T-helper 2 cell treated with Interferon-gamma antibody and Interleukin-4, amounts not matched to agents 5 μg/mL and 100 μg/mL, for 36 hours (primary cell): ENCODE measurements at regions not wholly inside any gene's neighbourhood (a gene's known extent, or its start where the extent isn't known, plus 50 kb on each side); places are given as distances from the start of the nearest gene placed in this dataset.

Source experiments
- DNase-seq: peaks from one replicate; pipeline ENCODE4 v3.0.0; 2021; ENCODE audit warnings: low spot score
- H3K27ac Mint-ChIP-seq: one replicate; pipeline ENCODE4 v1.8.0; 2021; ENCODE audit warnings: mild to moderate bottlenecking, mixed read lengths
- H3K27me3 Mint-ChIP-seq: one replicate; pipeline ENCODE4 v1.8.0; 2021; ENCODE audit warnings: low read depth, mixed read lengths
- H3K36me3 Mint-ChIP-seq: one replicate; pipeline ENCODE4 v1.8.0; 2021; ENCODE audit warnings: low read depth, mixed read lengths
- H3K4me1 Mint-ChIP-seq: one replicate; pipeline ENCODE4 v1.8.0; 2021; ENCODE audit warnings: low read depth, mixed read lengths
- H3K4me3 Mint-ChIP-seq: one replicate; pipeline ENCODE4 v1.8.0; 2022; ENCODE audit warnings: mild to moderate bottlenecking, moderate library complexity, mixed read lengths
- H3K9me3 Mint-ChIP-seq: one replicate; pipeline ENCODE4 v1.8.0; 2021; ENCODE audit warnings: mixed read lengths

DNA sequence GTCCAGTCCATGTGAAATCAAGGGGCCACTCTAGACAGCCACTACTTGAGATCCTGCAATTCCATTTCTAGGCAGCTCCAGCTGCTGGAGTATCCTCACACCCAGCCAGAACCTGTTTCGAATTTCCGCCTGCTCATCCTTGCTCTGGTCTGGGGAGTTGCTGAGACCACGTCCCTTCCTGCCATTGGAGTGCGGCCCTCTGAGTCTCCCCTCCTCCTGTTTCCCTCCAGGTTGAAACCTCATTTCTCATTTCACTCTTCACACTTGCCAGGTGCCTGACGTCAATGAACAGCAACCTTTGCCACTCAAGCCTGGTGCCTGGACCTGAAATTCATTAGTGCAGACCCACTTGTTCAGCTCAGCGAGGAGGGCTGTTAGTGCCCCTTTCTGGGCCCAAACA lies 307.5 kb upstream of the SHH start:
- Mint-ChIP-seq H3K36me3 (no peaks in the 10 kb centered on the region), H3K27me3 (no peaks in the 10 kb centered on the region), H3K9me3 (no peaks in the 10 kb centered on the region), H3K4me1 (no peaks in the 10 kb centered on the region), H3K27ac (no peak overlapping the region), H3K4me3 (no peak overlapping the region)
- DNase-seq, result no peak

DNA sequence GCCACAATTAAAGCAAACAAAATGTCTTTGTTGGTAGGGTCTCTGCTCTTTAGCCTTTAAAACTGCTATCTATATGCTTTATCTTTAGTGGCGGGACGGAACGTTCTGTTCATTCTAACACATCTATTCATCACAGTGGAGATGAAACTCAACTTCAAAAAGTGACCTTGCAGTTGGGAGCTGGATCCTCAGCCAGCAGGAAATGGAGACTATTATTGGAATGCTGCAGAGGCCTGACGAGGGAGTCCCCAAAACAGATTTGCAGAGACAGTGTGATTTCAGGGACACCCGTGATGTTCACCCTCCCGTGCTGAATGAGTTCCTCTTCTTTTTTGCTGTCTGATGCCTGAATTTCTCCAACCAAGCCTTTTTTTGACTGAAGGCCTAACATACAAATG lies 306.0 kb upstream of the SHH start:
- Mint-ChIP-seq H3K27ac (no peak overlapping the region), H3K9me3 (no peaks in the 10 kb centered on the region), H3K4me1 (no peaks in the 10 kb centered on the region), H3K27me3 (peaks cover 2% of the 10 kb centered on the region), H3K4me3 (no peak overlapping the region), H3K36me3 (no peaks in the 10 kb centered on the region)
- no peak for DNase-seq

DNA sequence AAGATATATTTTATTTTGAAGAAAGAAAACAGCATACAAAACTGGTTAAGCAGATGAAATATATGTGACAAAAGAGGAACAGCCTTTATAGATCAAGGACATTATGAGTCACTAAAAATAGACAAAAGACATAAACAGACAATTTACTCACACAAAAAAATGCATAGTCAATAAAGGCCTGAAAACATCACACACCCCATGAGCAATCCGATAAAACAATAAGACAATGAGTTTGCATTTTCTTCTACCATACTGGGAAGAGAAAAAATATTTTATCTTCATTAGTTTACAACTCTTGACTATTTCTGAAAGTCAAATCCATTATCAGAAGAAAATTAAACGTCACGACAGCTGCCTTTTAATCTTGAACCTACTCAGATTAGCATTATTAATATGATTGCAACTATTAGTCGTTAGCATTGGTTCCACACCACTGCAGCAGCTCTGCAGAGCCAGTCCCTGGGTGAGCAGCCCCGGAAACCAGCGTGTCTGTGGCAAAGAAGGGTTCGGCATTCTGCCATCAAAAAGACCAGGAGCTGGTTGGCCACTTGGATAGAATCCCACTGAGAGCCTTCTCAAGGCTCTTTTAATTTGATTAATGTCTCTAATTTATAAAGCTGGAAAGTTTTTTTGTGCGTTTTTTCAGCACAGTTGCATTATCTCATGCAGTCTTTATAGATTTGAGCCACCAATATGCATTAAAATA lies 305.4 kb upstream of the SHH start:
- H3K36me3 Mint-ChIP-seq, result no peaks in the 10 kb centered on the region
- no peak overlapping the region for H3K4me3 Mint-ChIP-seq
- no peaks in the 10 kb centered on the region for H3K9me3 Mint-ChIP-seq
- no peaks in the 10 kb centered on the region for H3K4me1 Mint-ChIP-seq
- H3K27ac Mint-ChIP-seq, result no peak overlapping the region
- no peak for DNase-seq
- peaks cover 2% of the 10 kb centered on the region for H3K27me3 Mint-ChIP-seq

DNA sequence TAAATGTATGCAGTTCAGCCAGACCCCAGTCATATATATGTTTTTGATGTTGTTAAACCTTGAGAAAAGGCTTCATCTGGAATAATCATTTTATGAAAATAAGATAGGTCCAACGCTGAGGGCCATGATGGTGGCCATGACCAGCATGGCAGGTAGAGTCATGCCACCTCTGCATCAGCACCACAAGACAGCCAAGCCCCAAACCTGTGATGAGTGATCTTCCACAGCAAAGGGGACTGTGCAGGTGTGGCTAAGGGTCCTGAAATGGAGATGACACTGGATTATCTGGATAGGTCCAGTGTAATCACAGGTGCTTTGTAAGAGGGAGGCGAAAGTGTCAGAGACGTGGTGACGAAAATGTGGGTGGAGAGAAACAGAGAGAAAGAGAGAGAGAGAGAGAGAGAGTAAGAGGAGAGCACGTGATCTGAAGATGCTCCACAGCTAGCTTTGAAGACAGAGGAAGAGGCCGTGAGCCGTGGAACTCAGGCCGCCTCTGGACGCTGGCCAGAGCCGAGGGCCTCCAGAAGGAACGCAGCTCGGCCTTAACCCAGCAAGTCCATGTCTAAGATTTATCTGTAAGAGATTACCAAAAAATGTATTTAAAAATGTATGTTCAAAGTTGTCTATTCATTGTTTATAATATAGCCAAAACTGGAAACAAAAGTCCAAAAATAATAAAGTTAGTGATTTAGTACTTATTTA lies 304.4 kb upstream of the SHH start:
- H3K9me3 Mint-ChIP-seq, result no peaks in the 10 kb centered on the region
- H3K27me3 Mint-ChIP-seq, result peaks cover 2% of the 10 kb centered on the region
- no peaks in the 10 kb centered on the region for H3K4me1 Mint-ChIP-seq
- no peak overlapping the region for H3K4me3 Mint-ChIP-seq
- DNase-seq, result no peak
- H3K27ac Mint-ChIP-seq, result no peak overlapping the region
- no peaks in the 10 kb centered on the region for H3K36me3 Mint-ChIP-seq

DNA sequence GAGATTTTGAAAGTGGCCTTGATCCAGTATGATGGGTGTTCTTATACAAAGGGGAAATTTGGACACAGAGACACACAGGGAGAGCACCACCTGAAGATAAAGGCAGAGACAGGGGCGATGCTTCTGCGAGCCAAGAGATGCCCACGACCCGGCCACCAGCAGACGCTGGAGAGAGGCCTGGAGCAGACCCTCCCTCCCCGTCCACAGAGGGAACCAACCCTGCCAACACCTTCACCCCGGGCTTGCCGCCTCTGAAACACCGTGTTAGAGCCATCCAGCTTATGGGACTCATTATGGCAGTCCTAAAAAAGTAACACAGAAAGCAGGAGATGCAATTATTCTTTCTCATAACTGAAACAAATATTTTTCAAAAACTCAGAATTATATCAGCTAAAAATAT lies 303.3 kb upstream of the SHH start:
- Mint-ChIP-seq H3K4me1 (no peaks in the 10 kb centered on the region), H3K27me3 (peaks cover 2% of the 10 kb centered on the region)

DNA sequence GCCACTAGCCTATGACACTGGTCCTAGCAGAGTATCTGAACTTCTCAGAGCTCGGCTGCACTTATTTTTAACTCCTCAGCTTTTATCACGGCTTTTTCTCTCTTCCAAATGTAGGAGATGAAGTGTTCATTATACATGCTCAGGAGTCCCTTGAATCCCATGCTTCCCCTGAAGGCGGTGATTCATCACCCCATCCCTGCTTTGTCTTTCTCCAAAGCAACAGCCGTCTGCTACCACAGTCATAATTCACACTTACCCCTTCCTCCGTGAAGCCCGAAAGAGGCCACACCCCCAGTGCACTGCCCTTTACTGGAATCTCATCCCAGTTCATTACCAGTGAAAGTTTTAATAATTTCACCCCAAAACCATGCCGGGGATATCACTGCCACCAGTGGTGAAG lies 301.5 kb upstream of the SHH start:
- no peak for DNase-seq
- no peaks in the 10 kb centered on the region for H3K36me3 Mint-ChIP-seq
- H3K4me3 Mint-ChIP-seq, result no peak overlapping the region
- peaks cover 2% of the 10 kb centered on the region for H3K27me3 Mint-ChIP-seq
- no peaks in the 10 kb centered on the region for H3K4me1 Mint-ChIP-seq
- H3K9me3 Mint-ChIP-seq, result no peaks in the 10 kb centered on the region
- no peak overlapping the region for H3K27ac Mint-ChIP-seq

More for the DNA sequence above, 303.3 kb upstream of the SHH start:
- DNase-seq, result no peak
- H3K9me3 Mint-ChIP-seq, result no peaks in the 10 kb centered on the region
- no peak overlapping the region for H3K27ac Mint-ChIP-seq
- no peak overlapping the region for H3K4me3 Mint-ChIP-seq
- no peaks in the 10 kb centered on the region for H3K36me3 Mint-ChIP-seq

DNA sequence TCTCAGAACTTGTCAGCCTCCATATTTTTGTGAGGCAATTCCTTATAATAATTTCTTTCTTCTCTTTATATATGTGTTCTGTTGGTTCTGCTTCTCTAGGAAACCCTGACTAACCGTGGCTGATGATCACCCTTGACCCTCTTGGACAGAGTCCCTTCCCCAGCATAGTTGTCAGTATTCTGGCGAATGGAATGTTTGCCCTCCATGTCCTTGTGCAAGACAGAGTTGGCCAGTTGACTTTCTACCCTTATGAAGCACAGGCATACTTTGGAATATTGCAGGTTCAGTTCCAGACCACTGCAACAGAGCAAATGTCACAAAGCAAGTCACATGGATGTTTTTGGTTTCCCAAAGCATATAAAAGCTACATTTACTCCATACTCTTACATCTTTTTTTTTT lies 297.7 kb upstream of the SHH start:
- H3K36me3 Mint-ChIP-seq, result no peaks in the 10 kb centered on the region
- H3K27me3 Mint-ChIP-seq, result peaks cover 2% of the 10 kb centered on the region
- no peaks in the 10 kb centered on the region for H3K4me1 Mint-ChIP-seq
- no peak overlapping the region for H3K27ac Mint-ChIP-seq
- no peak for DNase-seq
- no peaks in the 10 kb centered on the region for H3K9me3 Mint-ChIP-seq
- no peak overlapping the region for H3K4me3 Mint-ChIP-seq

DNA sequence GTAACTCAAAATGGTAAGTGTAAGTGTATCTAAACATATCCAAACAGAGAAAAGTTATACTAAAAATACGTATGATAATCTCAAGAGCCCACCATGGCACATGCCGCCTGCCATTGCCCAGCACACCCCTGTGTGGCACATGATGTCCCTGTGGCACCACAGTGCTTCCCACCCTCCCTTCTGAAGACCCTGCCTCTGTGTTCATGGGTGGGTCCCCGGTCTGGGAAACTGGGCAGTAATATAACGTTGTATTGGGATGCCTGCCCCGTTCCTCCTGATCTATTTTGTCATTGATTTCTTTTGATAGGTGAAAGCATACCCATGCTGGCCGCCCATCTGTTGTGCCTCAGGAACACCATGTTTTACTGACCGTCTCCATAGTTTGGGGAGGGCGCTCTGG lies 296.8 kb upstream of the SHH start:
- no peaks in the 10 kb centered on the region for H3K4me1 Mint-ChIP-seq
- DNase-seq, result no peak
- H3K4me3 Mint-ChIP-seq, result no peak overlapping the region
- no peak overlapping the region for H3K27ac Mint-ChIP-seq
- H3K27me3 Mint-ChIP-seq, result peaks cover under 1% of the 10 kb centered on the region
- H3K36me3 Mint-ChIP-seq, result no peaks in the 10 kb centered on the region
- H3K9me3 Mint-ChIP-seq, result no peaks in the 10 kb centered on the region

DNA sequence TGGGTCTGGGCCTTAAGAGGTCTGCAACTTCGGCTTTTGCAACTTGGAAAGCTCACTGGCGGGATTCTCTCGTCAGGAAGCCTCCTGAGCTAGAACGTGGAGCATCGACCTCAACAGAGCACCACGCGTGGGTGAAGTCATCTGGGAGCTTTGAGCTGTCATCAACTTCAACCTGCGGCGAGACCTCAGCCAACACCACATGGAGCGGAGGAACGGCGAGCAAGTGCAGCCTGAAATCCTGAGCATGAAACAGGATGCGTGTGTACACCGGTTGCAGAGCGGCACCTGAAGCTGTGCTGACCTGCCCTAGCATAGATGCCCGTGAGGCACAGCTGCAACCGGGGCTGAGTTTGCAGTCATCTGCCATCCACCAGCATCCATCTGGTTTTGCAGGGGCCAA lies 295.7 kb upstream of the SHH start:
- Mint-ChIP-seq H3K9me3 (no peaks in the 10 kb centered on the region), H3K36me3 (no peaks in the 10 kb centered on the region), H3K27ac (no peak overlapping the region), H3K27me3 (no peaks in the 10 kb centered on the region), H3K4me1 (no peaks in the 10 kb centered on the region), H3K4me3 (no peak overlapping the region)
- no peak for DNase-seq

DNA sequence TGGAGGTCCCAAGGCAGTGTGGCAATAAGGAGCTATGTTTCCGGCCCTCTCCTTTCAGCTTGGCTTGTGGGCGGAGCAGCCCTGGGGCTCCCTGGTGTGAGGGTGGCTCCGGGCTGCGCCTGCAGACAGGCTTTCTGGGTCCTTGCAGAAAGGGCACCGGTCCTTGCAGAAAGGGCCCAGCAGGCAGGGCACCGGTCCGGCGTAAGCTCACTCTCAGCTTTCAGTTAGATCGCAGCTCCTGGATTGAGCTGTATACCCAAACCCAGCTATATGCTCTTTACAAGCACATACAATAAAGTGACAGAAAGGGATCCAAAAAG lies 293.8 kb upstream of the SHH start:
- Mint-ChIP-seq H3K27me3 (no peaks in the 10 kb centered on the region), H3K4me3 (no peak overlapping the region), H3K9me3 (no peaks in the 10 kb centered on the region), H3K27ac (no peak overlapping the region), H3K36me3 (no peaks in the 10 kb centered on the region), H3K4me1 (no peaks in the 10 kb centered on the region)
- no peak for DNase-seq

DNA sequence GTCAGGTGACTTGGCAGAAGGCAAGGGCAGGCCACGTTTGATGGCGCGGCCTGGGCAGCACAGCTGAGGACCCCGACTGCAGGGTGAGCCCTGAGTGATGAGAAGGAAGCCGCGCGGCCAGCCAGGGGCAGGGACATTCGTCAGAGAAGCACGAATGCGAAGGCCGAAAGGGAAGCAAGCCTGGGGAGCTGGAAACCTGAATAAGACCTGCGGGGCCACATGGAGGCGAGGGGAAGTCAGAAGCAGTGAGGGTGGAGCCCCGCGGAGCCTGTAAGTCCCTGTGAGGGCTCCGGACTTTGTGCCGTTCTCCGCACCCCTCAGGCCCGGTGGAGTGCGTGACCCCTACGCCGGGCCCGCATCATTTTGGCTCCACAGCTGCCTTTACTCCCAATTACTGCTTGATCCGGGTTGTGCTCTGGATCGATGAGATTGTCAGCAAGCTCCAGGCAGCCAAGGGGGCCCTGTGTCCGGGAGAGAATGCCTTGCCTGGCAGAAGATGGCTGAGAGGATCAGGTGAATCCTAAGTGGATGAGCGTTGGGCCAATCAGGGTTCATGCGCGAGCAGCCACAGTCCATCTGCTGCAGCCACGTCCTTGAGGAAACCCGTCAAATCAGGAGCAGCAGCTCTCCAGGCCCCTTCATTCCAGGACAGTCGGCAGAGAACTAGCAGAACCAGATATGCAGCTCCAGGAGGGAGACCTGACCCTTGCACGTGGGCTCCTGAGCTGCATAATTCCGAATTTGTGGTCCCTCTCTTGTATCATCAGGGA lies 293.3 kb upstream of the SHH start:
- Mint-ChIP-seq H3K36me3 (no peaks in the 10 kb centered on the region), H3K27me3 (no peaks in the 10 kb centered on the region), H3K4me1 (no peaks in the 10 kb centered on the region), H3K27ac (no peak overlapping the region), H3K4me3 (no peak overlapping the region), H3K9me3 (no peaks in the 10 kb centered on the region)
- DNase-seq, result no peak

DNA sequence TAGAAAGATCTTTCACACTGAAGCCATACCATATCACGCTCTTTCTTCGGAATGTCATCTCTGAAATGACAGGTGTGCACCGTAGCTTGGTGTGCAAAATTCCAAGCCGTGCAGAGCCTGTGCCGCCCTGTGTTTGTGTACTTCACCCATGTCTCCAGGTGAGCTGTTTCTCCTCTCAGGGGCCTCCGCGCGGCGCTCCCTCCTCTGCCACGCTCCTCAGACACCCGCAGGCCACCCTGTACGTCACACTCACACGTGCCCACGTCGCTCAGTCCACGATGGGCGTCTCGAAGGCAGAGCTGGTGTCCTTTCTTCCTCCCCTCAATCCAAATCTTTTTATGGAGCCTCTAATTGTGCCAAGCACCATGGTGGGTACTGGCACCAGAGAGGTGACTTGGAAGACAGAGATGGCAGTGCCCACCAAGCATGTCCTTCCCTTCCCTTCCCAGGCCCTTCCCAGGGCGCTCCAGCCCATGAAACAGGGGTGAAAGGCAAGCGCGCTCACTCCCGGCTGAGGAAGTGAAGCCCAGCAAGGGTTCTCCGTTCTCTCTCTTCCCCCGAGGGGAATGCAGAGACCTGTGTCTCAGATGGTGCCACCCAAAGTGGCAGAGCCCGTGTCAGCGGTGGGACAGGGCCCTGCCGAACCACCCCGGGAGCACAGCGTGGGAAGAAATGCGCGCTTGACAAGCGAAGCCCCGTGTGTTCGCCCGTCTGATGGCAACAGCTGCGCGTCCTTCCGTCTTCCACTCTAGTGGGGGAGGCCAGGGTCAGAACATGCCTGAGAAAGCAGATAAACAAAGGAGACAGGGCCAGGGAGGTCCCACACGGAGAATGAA lies 292.5 kb upstream of the SHH start:
- H3K36me3 Mint-ChIP-seq, result no peaks in the 10 kb centered on the region
- H3K4me1 Mint-ChIP-seq, result no peaks in the 10 kb centered on the region
- H3K9me3 Mint-ChIP-seq, result no peaks in the 10 kb centered on the region
- no peak for DNase-seq
- H3K4me3 Mint-ChIP-seq, result no peak overlapping the region
- no peak overlapping the region for H3K27ac Mint-ChIP-seq
- H3K27me3 Mint-ChIP-seq, result no peaks in the 10 kb centered on the region

DNA sequence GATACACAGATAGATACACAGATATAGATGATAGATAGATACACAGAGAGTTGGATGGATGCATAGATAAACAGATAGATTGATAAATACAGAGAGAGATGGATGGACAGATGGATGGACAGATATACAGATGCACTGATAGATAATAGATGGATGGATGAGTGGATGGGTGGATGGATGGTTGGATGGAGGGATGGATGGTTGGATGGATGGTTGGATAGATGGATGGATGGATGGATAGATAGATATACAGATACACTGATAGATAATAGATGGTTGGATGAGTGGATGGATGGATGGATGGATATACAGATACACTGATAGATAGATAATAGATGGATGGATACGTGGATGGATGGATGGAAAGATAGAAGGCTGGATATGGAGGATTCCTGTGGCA lies 290.0 kb upstream of the SHH start:
- no peaks in the 10 kb centered on the region for H3K4me1 Mint-ChIP-seq
- H3K36me3 Mint-ChIP-seq, result no peaks in the 10 kb centered on the region
- DNase-seq, result no peak
- H3K9me3 Mint-ChIP-seq, result no peaks in the 10 kb centered on the region
- H3K4me3 Mint-ChIP-seq, result no peak overlapping the region
- H3K27ac Mint-ChIP-seq, result no peak overlapping the region
- no peaks in the 10 kb centered on the region for H3K27me3 Mint-ChIP-seq

DNA sequence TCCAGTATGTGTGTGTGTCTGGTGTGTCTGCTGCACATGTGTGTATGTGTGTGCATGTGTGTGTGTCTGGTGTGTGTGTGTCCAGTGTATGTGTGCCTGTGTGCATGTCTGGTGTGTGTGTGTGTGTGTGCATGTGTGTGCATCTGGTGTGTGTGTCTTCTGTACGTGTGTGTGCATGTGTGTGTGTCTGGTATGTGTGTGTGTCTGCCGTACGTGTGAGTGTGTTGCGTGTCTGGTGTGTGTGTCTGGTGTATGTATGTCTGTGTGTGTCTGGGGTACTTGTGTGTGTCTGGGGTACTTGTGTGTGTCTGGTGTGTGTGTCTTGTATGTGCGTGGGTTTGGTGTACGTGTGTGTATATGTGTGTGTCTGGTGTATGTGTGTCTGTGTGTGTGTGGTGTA lies 289.1 kb upstream of the SHH start:
- Mint-ChIP-seq H3K27ac (no peak overlapping the region), H3K27me3 (no peaks in the 10 kb centered on the region), H3K36me3 (no peaks in the 10 kb centered on the region), H3K9me3 (no peaks in the 10 kb centered on the region), H3K4me3 (no peak overlapping the region), H3K4me1 (no peaks in the 10 kb centered on the region)
- no peak for DNase-seq
